H9 (cell line): ENCODE measurements at regions not wholly inside any gene's neighbourhood (a gene's known extent, or its start where the extent isn't known, plus 50 kb on each side); places are given as distances from the start of the nearest gene placed in this dataset.

Experiments
- DNase-seq: peaks from one replicate; pipeline ENCODE4 v3.0.0-alpha.2; 2017
- H2AFZ ChIP-seq: one replicate; pipeline ENCODE4 v1.6.1; 2013; ENCODE audit warnings: mild to moderate bottlenecking, low read length, control low read depth, moderate library complexity
- H2AK5ac ChIP-seq: 2 replicates; pipeline ENCODE4 v1.6.1; 2013; ENCODE audit warnings: low read length, control low read depth, mixed read lengths; ENCODE audit not compliant: insufficient read length
- H2BK120ac ChIP-seq: one replicate; pipeline ENCODE4 v1.6.1; 2013; ENCODE audit warnings: low read depth, mild to moderate bottlenecking, low read length, control low read depth, inconsistent platforms; ENCODE audit not compliant: poor library complexity, severe bottlenecking
- H2BK12ac ChIP-seq: 2 replicates; pipeline ENCODE4 v1.6.1; 2013; ENCODE audit warnings: low read length, control low read depth, mixed read lengths, low read depth; ENCODE audit not compliant: insufficient read length
- H2BK15ac ChIP-seq: 2 replicates; pipeline ENCODE4 v1.6.1; 2013; ENCODE audit warnings: low read depth, low read length, control low read depth
- H2BK20ac ChIP-seq: one replicate; pipeline ENCODE4 v1.6.1; 2013; ENCODE audit warnings: low read depth, mild to moderate bottlenecking, low read length, control low read depth, inconsistent platforms; ENCODE audit not compliant: poor library complexity, severe bottlenecking
- H2BK5ac ChIP-seq: 2 replicates; pipeline ENCODE4 v1.6.1; 2013; ENCODE audit warnings: low read length, control low read depth, mixed read lengths; ENCODE audit not compliant: insufficient read length
- H3K14ac ChIP-seq: 2 replicates; pipeline ENCODE4 v1.6.1; 2013; ENCODE audit warnings: low read length, control low read depth; ENCODE audit not compliant: insufficient read depth
- H3K18ac ChIP-seq: 2 replicates; pipeline ENCODE4 v1.6.1; 2013; ENCODE audit warnings: low read depth, mild to moderate bottlenecking, mixed read lengths, low read length, control low read depth; ENCODE audit not compliant: insufficient read length
- H3K23ac ChIP-seq: 2 replicates; pipeline ENCODE4 v1.6.1; 2013; ENCODE audit warnings: low read length, control low read depth, mixed read lengths, low read depth; ENCODE audit not compliant: insufficient read length
- H3K23me2 ChIP-seq: 2 replicates; pipeline ENCODE4 v1.6.1; 2013; ENCODE audit warnings: low read depth, mild to moderate bottlenecking, mixed read lengths, low read length, control low read depth; ENCODE audit not compliant: insufficient read length, poor library complexity, severe bottlenecking
- H3K27ac ChIP-seq: 2 replicates; pipeline ENCODE4 v1.5.1; 2013; ENCODE audit warnings: low read length, control low read depth, mixed read lengths, low read depth; ENCODE audit not compliant: insufficient read length
- H3K27me3 ChIP-seq: 2 replicates; pipeline ENCODE4 v1.6.1; 2013; ENCODE audit warnings: low read length, control low read depth, inconsistent platforms; ENCODE audit not compliant: insufficient read depth
- H3K4ac ChIP-seq: 2 replicates; pipeline ENCODE4 v1.6.1; 2013; ENCODE audit warnings: low read depth, mild to moderate bottlenecking, control low read depth, inconsistent platforms, low read length, moderate library complexity
- H3K4me1 ChIP-seq: 2 replicates; pipeline ENCODE4 v1.6.1; 2013; ENCODE audit warnings: low read length, control low read depth, inconsistent platforms; ENCODE audit not compliant: insufficient read depth
- H3K4me2 ChIP-seq: 2 replicates; pipeline ENCODE4 v1.6.1; 2013; ENCODE audit warnings: low read length, control low read depth, mixed read lengths; ENCODE audit not compliant: insufficient read length, insufficient read depth
- H3K56ac ChIP-seq: 2 replicates; pipeline ENCODE4 v1.6.1; 2013; ENCODE audit warnings: low read depth, mild to moderate bottlenecking, mixed read lengths, low read length, control low read depth; ENCODE audit not compliant: insufficient read length
- H3K79me1 ChIP-seq: 2 replicates; pipeline ENCODE4 v1.6.1; 2013; ENCODE audit warnings: low read depth, mild to moderate bottlenecking, moderate library complexity, low read length, control low read depth, inconsistent platforms; ENCODE audit not compliant: insufficient read depth, poor library complexity, severe bottlenecking
- H3K79me2 ChIP-seq: 2 replicates; pipeline ENCODE4 v1.6.1; 2013; ENCODE audit warnings: low read length, control low read depth, inconsistent platforms; ENCODE audit not compliant: insufficient read depth
- H3K9ac ChIP-seq: 2 replicates; pipeline ENCODE4 v1.6.1; 2013; ENCODE audit warnings: low read length, control low read depth, mixed read lengths; ENCODE audit not compliant: insufficient read length; ENCODE audit errors: extremely low read depth
- H3K9me3 ChIP-seq: one replicate; pipeline ENCODE4 v1.6.1; 2013; ENCODE audit warnings: low read depth, low read length, inconsistent platforms; ENCODE audit not compliant: control insufficient read depth
- H3T11ph ChIP-seq: one replicate; pipeline ENCODE4 v1.6.1; 2013; ENCODE audit warnings: mild to moderate bottlenecking, low read length, control low read depth, inconsistent platforms
- H4K20me1 ChIP-seq: one replicate; pipeline ENCODE4 v1.6.1; 2013; ENCODE audit not compliant: control insufficient read depth, insufficient read length, insufficient read depth
- H4K5ac ChIP-seq: 2 replicates; pipeline ENCODE4 v1.6.1; 2013; ENCODE audit warnings: low read depth, mild to moderate bottlenecking, mixed read lengths, low read length, control low read depth; ENCODE audit not compliant: insufficient read length
- H4K8ac ChIP-seq: replicated peaks from 2 replicates; pipeline ENCODE4 v1.6.1; 2013; ENCODE audit warnings: low read length, control low read depth, mixed read lengths, low read depth; ENCODE audit not compliant: insufficient read length
- H4K91ac ChIP-seq: 2 replicates; pipeline ENCODE4 v1.6.1; 2013; ENCODE audit warnings: low read depth, mild to moderate bottlenecking, moderate library complexity, mixed read lengths, low read length, control low read depth; ENCODE audit not compliant: insufficient read length
- H3K27ac Mint-ChIP-seq, 3 experiments: 2 replicates in 2 of 3; 3 replicates in 1 of 3; pipeline ENCODE4 v1.8.0; 2020 to 2021; ENCODE audit warnings: mixed read lengths in 3 of 3, mild to moderate bottlenecking in 1 of 3, moderate library complexity in 1 of 3
- H3K27me3 Mint-ChIP-seq: 2 replicates; pipeline ENCODE4 v1.8.0; 2021; ENCODE audit warnings: low read depth, mild to moderate bottlenecking, moderate library complexity, mixed read lengths
- H3K36me3 Mint-ChIP-seq, 3 experiments: 2 replicates in 2 of 3; 3 replicates in 1 of 3; pipeline ENCODE4 v1.8.0; 2020 to 2021; ENCODE audit warnings: low read depth in 3 of 3, mixed read lengths in 3 of 3; ENCODE audit not compliant: insufficient read depth in 1 of 3
- H3K4me1 Mint-ChIP-seq, 2 experiments: 2 replicates each; pipeline ENCODE4 v1.8.0; 2020; ENCODE audit warnings: mixed read lengths in 2 of 2
- H3K4me3 Mint-ChIP-seq, 2 experiments: 2 replicates in 1 of 2; 3 replicates in 1 of 2; pipeline ENCODE4 v1.8.0; 2020 to 2021; ENCODE audit warnings: mild to moderate bottlenecking in 2 of 2, mixed read lengths in 2 of 2, moderate library complexity in 1 of 2
- H3K9me3 Mint-ChIP-seq, 2 experiments: 2 replicates in 1 of 2; 3 replicates in 1 of 2; pipeline ENCODE4 v1.8.0; 2020; ENCODE audit warnings: mild to moderate bottlenecking in 2 of 2, mixed read lengths in 2 of 2, moderate library complexity in 1 of 2
- WGBS: extraction: QIAGEN DNeasy Blood & Tissue Kit; methylation state at CpG from one replicate; pipeline ENCODE4 v1.1.7; 2013; ENCODE audit warnings: missing lambda C conversion rate, low lambda C conversion rate, mixed read lengths; ENCODE audit not compliant: insufficient read length; ENCODE audit errors: extremely low coverage; 5-methylcytosine and 5-hydroxymethylcytosine counted together
- TF ChIP-seq, protein P1 (sequence below): fragments of 200-600 bp; sonication (generic); conservative IDR thresholded peaks from 3 replicates; pipeline ENCODE4 v1.8.0; 2021; ENCODE audit warnings: antibody characterized with exemption, mild to moderate bottlenecking

DNA sequence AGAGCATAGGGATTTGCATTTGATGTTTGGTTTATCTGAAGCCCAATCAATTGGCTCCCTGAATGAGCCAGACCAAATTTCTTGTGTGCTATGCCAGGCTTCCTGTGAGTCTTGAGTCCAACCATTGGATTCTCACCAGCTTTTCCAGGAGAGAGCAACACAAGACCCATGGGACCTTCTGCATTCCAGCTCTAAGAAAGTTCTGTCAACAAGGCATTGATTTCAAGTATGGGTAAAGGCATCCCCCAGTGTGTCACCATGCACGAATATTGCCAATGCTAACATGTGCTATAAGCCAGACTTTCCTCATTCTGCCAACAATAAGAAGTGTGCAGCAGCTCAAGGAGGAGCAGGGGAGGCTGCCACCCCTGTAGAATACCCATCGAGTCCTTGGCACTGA, 266.6 kb downstream of the ETAA1 start:
- no peak overlapping the region for H2BK5ac ChIP-seq
- no peaks in the 10 kb centered on the region for H3K23me2 ChIP-seq
- H2BK120ac ChIP-seq = no peak overlapping the region
- no peak overlapping the region for H3K56ac ChIP-seq
- H3K36me3 Mint-ChIP-seq = no peaks in the 10 kb centered on the region
- H2BK20ac ChIP-seq = no peak overlapping the region
- H4K8ac ChIP-seq = no peak overlapping the region
- no peaks in the 10 kb centered on the region for H4K20me1 ChIP-seq
- no peak overlapping the region for H4K5ac ChIP-seq
- H2BK12ac ChIP-seq = no peak overlapping the region
- no peaks in the 10 kb centered on the region for H3K27me3 ChIP-seq
- H3K27me3 Mint-ChIP-seq = no peaks in the 10 kb centered on the region
- no peak overlapping the region for H3K14ac ChIP-seq
- H3K9me3 ChIP-seq = no peaks in the 10 kb centered on the region
- no peak for DNase-seq
- no peak overlapping the region for H3K4me3 Mint-ChIP-seq
- H3K4ac ChIP-seq = no peak overlapping the region
- H3K27ac Mint-ChIP-seq = no peak overlapping the region
- peaks cover 0 to 2% of the 10 kb centered on the region in 2 experiments; a peak in 1 of 4 replicates for H3K4me1 Mint-ChIP-seq
- no peak overlapping the region for H2BK15ac ChIP-seq
- H3K4me1 ChIP-seq = no peaks in the 10 kb centered on the region
- H3K4me2 ChIP-seq = no peak overlapping the region
- H3K23ac ChIP-seq = no peak overlapping the region
- no peak overlapping the region for H4K91ac ChIP-seq
- no peak overlapping the region for H2AK5ac ChIP-seq
- TF ChIP-seq, protein P1, sequence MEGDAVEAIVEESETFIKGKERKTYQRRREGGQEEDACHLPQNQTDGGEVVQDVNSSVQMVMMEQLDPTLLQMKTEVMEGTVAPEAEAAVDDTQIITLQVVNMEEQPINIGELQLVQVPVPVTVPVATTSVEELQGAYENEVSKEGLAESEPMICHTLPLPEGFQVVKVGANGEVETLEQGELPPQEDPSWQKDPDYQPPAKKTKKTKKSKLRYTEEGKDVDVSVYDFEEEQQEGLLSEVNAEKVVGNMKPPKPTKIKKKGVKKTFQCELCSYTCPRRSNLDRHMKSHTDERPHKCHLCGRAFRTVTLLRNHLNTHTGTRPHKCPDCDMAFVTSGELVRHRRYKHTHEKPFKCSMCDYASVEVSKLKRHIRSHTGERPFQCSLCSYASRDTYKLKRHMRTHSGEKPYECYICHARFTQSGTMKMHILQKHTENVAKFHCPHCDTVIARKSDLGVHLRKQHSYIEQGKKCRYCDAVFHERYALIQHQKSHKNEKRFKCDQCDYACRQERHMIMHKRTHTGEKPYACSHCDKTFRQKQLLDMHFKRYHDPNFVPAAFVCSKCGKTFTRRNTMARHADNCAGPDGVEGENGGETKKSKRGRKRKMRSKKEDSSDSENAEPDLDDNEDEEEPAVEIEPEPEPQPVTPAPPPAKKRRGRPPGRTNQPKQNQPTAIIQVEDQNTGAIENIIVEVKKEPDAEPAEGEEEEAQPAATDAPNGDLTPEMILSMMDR = no peak
- H3K79me1 ChIP-seq = no peaks in the 10 kb centered on the region
- no peak overlapping the region for H3K27ac ChIP-seq
- H3K9ac ChIP-seq = no peak overlapping the region
- H3K79me2 ChIP-seq = no peaks in the 10 kb centered on the region
- H3K18ac ChIP-seq = no peak overlapping the region
- no peak overlapping the region for H2AFZ ChIP-seq
- H3K9me3 Mint-ChIP-seq = peaks cover 0 to 5% of the 10 kb centered on the region in 2 experiments; a peak in 2 of 5 replicates
- H3T11ph ChIP-seq = no peak overlapping the region
- WGBS = no CpG with 5 or more reads among the region's 2 CpGs
